Transverse colon (tissue), 3 donors: ENCODE measurements at regions not wholly inside any gene's neighbourhood (a gene's known extent, or its start where the extent isn't known, plus 50 kb on each side); places are given as distances from the start of the nearest gene placed in this dataset.

Experiments used
- EP300 ChIP-seq: sonication (generic); formaldehyde crosslinking; IDR thresholded peaks from one replicate; pipeline ENCODE4 v1.6.1; 2017; ENCODE audit warnings: antibody characterized with exemption, low read depth
- TF ChIP-seq, protein P1 (sequence below), 5 experiments: fragments of 200-600 bp in 3 of 5; fragments of 450-650 bp in 2 of 5; sonication (generic) in 3 of 5; IDR thresholded peaks; 1 replicate in 2 of 5; 2 replicates in 3 of 5; pipeline ENCODE4 v1.5.1; 2016 to 2017; ENCODE audit warnings: antibody characterized with exemption in 5 of 5, inconsistent platforms in 3 of 5, mild to moderate bottlenecking in 2 of 5, moderate library complexity in 1 of 5

- TF ChIP-seq, protein P1, sequence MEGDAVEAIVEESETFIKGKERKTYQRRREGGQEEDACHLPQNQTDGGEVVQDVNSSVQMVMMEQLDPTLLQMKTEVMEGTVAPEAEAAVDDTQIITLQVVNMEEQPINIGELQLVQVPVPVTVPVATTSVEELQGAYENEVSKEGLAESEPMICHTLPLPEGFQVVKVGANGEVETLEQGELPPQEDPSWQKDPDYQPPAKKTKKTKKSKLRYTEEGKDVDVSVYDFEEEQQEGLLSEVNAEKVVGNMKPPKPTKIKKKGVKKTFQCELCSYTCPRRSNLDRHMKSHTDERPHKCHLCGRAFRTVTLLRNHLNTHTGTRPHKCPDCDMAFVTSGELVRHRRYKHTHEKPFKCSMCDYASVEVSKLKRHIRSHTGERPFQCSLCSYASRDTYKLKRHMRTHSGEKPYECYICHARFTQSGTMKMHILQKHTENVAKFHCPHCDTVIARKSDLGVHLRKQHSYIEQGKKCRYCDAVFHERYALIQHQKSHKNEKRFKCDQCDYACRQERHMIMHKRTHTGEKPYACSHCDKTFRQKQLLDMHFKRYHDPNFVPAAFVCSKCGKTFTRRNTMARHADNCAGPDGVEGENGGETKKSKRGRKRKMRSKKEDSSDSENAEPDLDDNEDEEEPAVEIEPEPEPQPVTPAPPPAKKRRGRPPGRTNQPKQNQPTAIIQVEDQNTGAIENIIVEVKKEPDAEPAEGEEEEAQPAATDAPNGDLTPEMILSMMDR (IDR thresholded peaks at IDR 0.05) = no peak
- TF ChIP-seq EP300 = no peak
These were observed 220.3 kb upstream of the ATP10A start for GRCh38 chr15:26083457-26083856.
